ENCODE measurements at regions not wholly inside any gene's neighbourhood (a gene's known extent, or its start where the extent isn't known, plus 50 kb on each side); places are given as distances from the start of the nearest gene placed in this dataset.

DNA sequence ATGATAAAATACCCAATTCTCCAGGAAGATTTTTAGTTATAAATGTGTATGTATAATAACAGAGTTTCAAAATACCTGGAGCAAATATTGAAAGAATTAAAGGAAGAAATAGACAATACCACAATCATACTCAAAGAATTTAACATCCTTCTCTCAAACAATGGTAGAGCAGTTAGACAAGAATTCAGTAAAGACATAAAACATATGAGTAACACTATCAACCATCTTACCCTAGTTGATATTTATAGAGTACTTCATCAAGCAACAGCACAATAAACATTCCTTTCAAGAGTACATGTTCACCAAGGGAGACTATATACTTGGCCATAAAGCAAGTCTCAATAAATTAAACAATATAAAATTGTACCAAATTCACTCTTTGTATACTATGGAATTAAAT lies 108.4 kb downstream of the DLEU7 start:
- TF ChIP-seq, protein P1, sequence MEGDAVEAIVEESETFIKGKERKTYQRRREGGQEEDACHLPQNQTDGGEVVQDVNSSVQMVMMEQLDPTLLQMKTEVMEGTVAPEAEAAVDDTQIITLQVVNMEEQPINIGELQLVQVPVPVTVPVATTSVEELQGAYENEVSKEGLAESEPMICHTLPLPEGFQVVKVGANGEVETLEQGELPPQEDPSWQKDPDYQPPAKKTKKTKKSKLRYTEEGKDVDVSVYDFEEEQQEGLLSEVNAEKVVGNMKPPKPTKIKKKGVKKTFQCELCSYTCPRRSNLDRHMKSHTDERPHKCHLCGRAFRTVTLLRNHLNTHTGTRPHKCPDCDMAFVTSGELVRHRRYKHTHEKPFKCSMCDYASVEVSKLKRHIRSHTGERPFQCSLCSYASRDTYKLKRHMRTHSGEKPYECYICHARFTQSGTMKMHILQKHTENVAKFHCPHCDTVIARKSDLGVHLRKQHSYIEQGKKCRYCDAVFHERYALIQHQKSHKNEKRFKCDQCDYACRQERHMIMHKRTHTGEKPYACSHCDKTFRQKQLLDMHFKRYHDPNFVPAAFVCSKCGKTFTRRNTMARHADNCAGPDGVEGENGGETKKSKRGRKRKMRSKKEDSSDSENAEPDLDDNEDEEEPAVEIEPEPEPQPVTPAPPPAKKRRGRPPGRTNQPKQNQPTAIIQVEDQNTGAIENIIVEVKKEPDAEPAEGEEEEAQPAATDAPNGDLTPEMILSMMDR (IDR thresholded peaks at IDR 0.05; ENCODE audit: poor library complexity), result no peak
- H3K4me1 ChIP-seq (ENCODE audit: insufficient read depth), result no peaks in the 10 kb centered on the region
- DNase-seq (ENCODE audit: low spot score), result no peak
- H4K20me1 ChIP-seq (ENCODE audit: insufficient read depth, poor library complexity, severe bottlenecking), result no peaks in the 10 kb centered on the region
- H3K9me3 ChIP-seq (ENCODE audit: low read depth), result no peaks in the 10 kb centered on the region
- H3K27ac ChIP-seq, result no peak overlapping the region
- H3K36me3 ChIP-seq (replicated peaks; ENCODE audit: insufficient read depth, low read depth), result no peaks in the 10 kb centered on the region
- H3K4me2 ChIP-seq, result no peak overlapping the region
- no peaks in the 10 kb centered on the region for H3K79me2 ChIP-seq
- no peaks in the 10 kb centered on the region for H3K27me3 ChIP-seq
- no peak overlapping the region for H2AFZ ChIP-seq
- H3K9me2 ChIP-seq (replicated peaks; ENCODE audit: insufficient read depth), result no peaks in the 10 kb centered on the region
- no peak overlapping the region for H3K4me3 ChIP-seq

DNA sequence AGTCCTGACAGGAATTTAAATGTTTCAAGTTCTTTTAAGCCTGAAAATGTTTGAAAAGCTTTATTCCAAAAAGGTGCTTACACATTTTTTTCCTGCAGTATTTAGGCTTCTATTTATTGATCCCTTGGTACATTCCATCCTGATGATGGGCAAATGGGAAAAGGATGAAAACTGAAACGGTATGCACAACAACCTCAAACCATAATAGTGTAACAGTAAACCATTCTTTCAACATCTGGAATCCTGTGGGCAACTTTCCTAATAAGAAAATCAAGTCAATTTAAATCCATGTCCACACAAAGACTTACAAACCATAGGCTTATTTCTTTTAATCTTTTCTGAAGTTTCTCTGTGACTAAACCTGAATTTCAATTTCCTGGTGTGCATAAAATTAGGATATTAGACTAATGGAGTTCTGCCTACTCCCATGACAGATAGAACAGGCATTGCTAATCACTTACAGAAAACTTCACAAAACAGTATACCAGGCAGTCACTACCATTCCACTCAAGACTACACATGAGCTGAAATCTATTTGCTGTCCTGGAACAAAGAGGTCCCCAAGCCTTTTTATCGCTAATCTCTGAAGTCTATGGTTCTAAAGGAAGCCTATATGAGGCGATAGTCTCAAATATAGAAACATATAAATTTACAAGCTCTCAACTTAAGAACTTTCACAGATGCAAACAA lies 103.3 kb downstream of the DLEU7 start:
- Histone ChIP-seq H3K9me3 (ENCODE audit: low read depth) (no peaks in the 10 kb centered on the region), H3K4me1 (ENCODE audit: insufficient read depth) (no peaks in the 10 kb centered on the region), H3K79me2 (no peaks in the 10 kb centered on the region), H2AFZ (no peak overlapping the region), H3K9me2 (replicated peaks; ENCODE audit: insufficient read depth) (no peaks in the 10 kb centered on the region), H3K4me2 (no peak overlapping the region), H3K27me3 (no peaks in the 10 kb centered on the region), H3K36me3 (replicated peaks; ENCODE audit: insufficient read depth, low read depth) (no peaks in the 10 kb centered on the region), H3K4me3 (no peak overlapping the region), H4K20me1 (ENCODE audit: insufficient read depth, poor library complexity, severe bottlenecking) (no peaks in the 10 kb centered on the region), H3K27ac (no peak overlapping the region)
- no peak for DNase-seq (ENCODE audit: low spot score)
- 71% methylated on average over 3 of the region's 3 CpGs for WGBS (ENCODE audit: low lambda C conversion rate, missing lambda C conversion rate)
- TF ChIP-seq EZH2phosphoT487 (IDR thresholded peaks at IDR 0.05; ENCODE audit: low read depth, severe bottlenecking, unreplicated experiment) (no peak), EZH2 (IDR thresholded peaks at IDR 0.05; ENCODE audit: borderline replicate concordance) (no peak)
- TF ChIP-seq, protein P1 (IDR thresholded peaks at IDR 0.05; ENCODE audit: poor library complexity), result no peak

DNA sequence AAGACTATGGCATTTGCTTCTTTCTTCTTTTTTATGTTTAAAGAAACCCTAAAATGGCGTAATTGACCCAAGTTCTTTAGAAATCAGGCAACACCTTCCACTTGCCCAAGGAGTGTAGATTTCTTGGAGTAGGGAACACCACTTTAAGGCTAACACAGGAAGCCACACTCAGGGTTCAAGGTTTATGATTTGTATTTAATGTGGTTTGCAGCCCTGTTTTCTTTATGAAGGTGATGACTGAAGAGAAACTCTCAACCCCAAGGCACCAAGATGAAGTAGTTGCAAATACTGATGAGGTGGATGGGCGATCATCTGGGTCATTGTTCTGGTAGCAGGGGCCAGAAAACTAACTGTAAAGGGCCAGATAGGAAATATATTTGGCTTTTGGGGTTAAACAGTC lies 101.1 kb downstream of the DLEU7 start:
- DNase-seq (ENCODE audit: low spot score), result no peak

More for the DNA sequence above, 101.1 kb downstream of the DLEU7 start:
- Histone ChIP-seq H3K4me2 (no peak overlapping the region), H3K4me3 (no peak overlapping the region), H2AFZ (no peak overlapping the region), H3K4me1 (ENCODE audit: insufficient read depth) (no peaks in the 10 kb centered on the region), H3K9me3 (ENCODE audit: low read depth) (no peaks in the 10 kb centered on the region), H3K9me2 (replicated peaks; ENCODE audit: insufficient read depth) (no peaks in the 10 kb centered on the region), H3K79me2 (no peaks in the 10 kb centered on the region), H3K36me3 (replicated peaks; ENCODE audit: insufficient read depth, low read depth) (no peaks in the 10 kb centered on the region), H4K20me1 (ENCODE audit: insufficient read depth, poor library complexity, severe bottlenecking) (no peaks in the 10 kb centered on the region), H3K27ac (no peak overlapping the region), H3K27me3 (no peaks in the 10 kb centered on the region)
- TF ChIP-seq, protein P1 (IDR thresholded peaks at IDR 0.05; ENCODE audit: poor library complexity), result no peak
- TF ChIP-seq EZH2 (IDR thresholded peaks at IDR 0.05; ENCODE audit: borderline replicate concordance), result no peak
- TF ChIP-seq EZH2phosphoT487 (IDR thresholded peaks at IDR 0.05; ENCODE audit: low read depth, severe bottlenecking, unreplicated experiment), result no peak
- WGBS (ENCODE audit: low lambda C conversion rate, missing lambda C conversion rate), result 80% methylated on average over 2 of the region's 2 CpGs

Data from hepatocyte (in vitro differentiated cells).